22Rv1 (cell line): ENCODE measurements at regions not wholly inside any gene's neighbourhood (a gene's known extent, or its start where the extent isn't known, plus 50 kb on each side); places are given as distances from the start of the nearest gene placed in this dataset.
A peak's percentile ranks its signal among the peaks of the same experiment; 100 is the strongest.

Source experiments
- ZFX ChIP-seq: fragments of 450-650 bp; IDR thresholded peaks from 2 replicates; pipeline ENCODE4 v1.6.1; 2017; ENCODE audit warnings: antibody characterized with exemption, borderline replicate concordance
- TF ChIP-seq, protein P1 (sequence below): fragments of 450-650 bp; IDR thresholded peaks from 2 replicates; pipeline ENCODE4 v1.5.1; 2017; ENCODE audit warnings: mild to moderate bottlenecking

DNA sequence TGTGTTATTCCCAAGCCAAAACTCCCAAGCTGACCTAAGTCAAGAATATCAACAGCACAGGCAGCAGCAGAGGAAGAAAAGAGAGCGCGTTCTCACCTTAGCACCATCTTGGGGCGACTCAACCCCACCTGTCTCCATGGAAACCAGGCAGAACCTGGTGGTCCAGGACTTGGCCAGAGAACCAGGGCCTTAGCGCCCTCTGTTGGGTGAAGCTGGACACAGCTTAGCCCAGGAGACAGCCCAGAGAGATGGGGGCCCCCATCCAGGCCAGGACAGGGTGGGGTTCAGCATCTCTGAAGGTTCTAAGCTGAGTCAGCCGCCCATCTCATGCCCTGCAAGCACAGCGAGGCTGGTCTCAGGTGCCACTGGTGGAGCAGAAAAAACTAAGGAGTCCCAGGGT, 60.1 kb upstream of the TMEM132E start:
- TF ChIP-seq, protein P1, sequence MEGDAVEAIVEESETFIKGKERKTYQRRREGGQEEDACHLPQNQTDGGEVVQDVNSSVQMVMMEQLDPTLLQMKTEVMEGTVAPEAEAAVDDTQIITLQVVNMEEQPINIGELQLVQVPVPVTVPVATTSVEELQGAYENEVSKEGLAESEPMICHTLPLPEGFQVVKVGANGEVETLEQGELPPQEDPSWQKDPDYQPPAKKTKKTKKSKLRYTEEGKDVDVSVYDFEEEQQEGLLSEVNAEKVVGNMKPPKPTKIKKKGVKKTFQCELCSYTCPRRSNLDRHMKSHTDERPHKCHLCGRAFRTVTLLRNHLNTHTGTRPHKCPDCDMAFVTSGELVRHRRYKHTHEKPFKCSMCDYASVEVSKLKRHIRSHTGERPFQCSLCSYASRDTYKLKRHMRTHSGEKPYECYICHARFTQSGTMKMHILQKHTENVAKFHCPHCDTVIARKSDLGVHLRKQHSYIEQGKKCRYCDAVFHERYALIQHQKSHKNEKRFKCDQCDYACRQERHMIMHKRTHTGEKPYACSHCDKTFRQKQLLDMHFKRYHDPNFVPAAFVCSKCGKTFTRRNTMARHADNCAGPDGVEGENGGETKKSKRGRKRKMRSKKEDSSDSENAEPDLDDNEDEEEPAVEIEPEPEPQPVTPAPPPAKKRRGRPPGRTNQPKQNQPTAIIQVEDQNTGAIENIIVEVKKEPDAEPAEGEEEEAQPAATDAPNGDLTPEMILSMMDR = peak; percentile 58
- TF ChIP-seq ZFX = no peak
